Endothelial cell of umbilical vein (primary cell): ENCODE measurements at regions not wholly inside any gene's neighbourhood (a gene's known extent, or its start where the extent isn't known, plus 50 kb on each side); places are given as distances from the start of the nearest gene placed in this dataset.

Experiments used
- CTCF ChIP-seq, 2 donors: IDR thresholded peaks; 1 replicate in 1 of 2; 2 replicates in 1 of 2; pipeline ENCODE4 v1.5.1; 2011; ENCODE audit warnings: low read length in 2 of 2, mild to moderate bottlenecking in 2 of 2, moderate library complexity in 2 of 2, control low read depth in 1 of 2, inconsistent platforms in 1 of 2, low read depth in 1 of 2; ENCODE audit not compliant: insufficient read depth in 1 of 2; ENCODE audit errors: extremely low read depth in 1 of 2
- EZH2 ChIP-seq: IDR thresholded peaks from 2 replicates; pipeline ENCODE4 v1.6.1; 2012; ENCODE audit warnings: borderline replicate concordance, low read depth, mild to moderate bottlenecking, moderate library complexity, low read length, inconsistent platforms; ENCODE audit not compliant: severe bottlenecking
- JUN ChIP-seq: IDR thresholded peaks from 2 replicates; pipeline ENCODE4 v1.6.1; 2011; ENCODE audit warnings: borderline replicate concordance, low read depth; ENCODE audit not compliant: insufficient read length, insufficient read depth
- MAX ChIP-seq: IDR thresholded peaks from 2 replicates; pipeline ENCODE4 v1.6.1; 2011; ENCODE audit not compliant: insufficient read depth, insufficient read length
- MYC ChIP-seq: IDR thresholded peaks from one replicate; pipeline ENCODE4 v1.6.1; 2011; ENCODE audit warnings: mild to moderate bottlenecking, low read depth, low read length
- POLR2A ChIP-seq: IDR thresholded peaks from 2 replicates; pipeline ENCODE4 v1.6.1; 2012; ENCODE audit warnings: low read depth, mild to moderate bottlenecking, control low read depth, low read length
- POLR2AphosphoS5 ChIP-seq: IDR thresholded peaks from 2 replicates; pipeline ENCODE4 v1.6.1; 2012; ENCODE audit warnings: low read depth, mild to moderate bottlenecking, control low read depth, low read length, moderate library complexity; ENCODE audit not compliant: insufficient read depth

- TF ChIP-seq CTCF (IDR thresholded peaks at IDR 0.05; ENCODE audit: extremely low read depth in 1 of 2, insufficient read depth in 1 of 2, low read depth in 1 of 2, low read length in 2 of 2) = no peak
- TF ChIP-seq POLR2A = no peak
- TF ChIP-seq POLR2AphosphoS5 = no peak
- no peak for TF ChIP-seq EZH2
- no peak for TF ChIP-seq JUN
- no peak for TF ChIP-seq MAX
- no peak for TF ChIP-seq MYC
Observed at GRCh38 chr2:153635494-153635893, 156.9 kb upstream of the RPRM start.
